ENCODE measurements at regions not wholly inside any gene's neighbourhood (a gene's known extent, or its start where the extent isn't known, plus 50 kb on each side); places are given as distances from the start of the nearest gene placed in this dataset.

DNA sequence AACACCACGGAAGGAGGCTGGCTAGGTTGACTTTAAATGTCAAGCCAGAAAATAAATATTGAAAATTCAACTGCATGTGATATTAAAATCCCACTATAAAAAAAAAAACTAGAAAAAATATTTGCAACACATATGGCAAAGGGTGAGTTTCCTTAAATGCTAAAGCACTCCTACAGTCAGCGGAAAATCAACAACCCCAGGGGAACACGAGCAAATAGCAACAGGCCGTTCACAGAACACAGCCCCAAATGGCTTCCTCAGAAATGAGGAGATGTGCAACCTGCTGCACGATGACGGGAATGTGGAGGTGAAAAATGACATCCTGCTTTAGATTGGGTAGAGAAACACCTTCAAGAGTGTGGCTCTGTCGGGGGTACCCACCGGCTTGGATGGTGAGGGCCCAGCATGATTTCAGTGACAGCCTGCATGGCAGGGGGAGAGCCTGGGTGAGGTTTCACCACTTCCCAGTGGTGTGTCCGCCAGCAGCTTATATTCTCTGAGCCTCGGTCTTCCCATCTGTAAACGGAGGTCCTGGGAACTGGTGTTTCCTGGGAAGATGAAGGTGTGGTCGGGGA lies 157.9 kb upstream of the GLI2 start:
- TF ChIP-seq CTCF (IDR thresholded peaks at IDR 0.05) (no peak), POLR2A (IDR thresholded peaks at IDR 0.05) (no peak)
